ENCODE measurements at regions not wholly inside any gene's neighbourhood (a gene's known extent, or its start where the extent isn't known, plus 50 kb on each side); places are given as distances from the start of the nearest gene placed in this dataset.
"Not testable (repeated sequence)": the region's sequence is repeated elsewhere in the genome, so short reads cannot be mapped to it uniquely, and the experiment has no call there.

- Histone ChIP-seq H3K4me1 (ENCODE audit: control insufficient read depth, insufficient read depth, low read length, poor library complexity, severe bottlenecking) (no peaks in the 10 kb centered on the region), H3K9me3 (ENCODE audit: control insufficient read depth, low read length) (peaks cover 3% of the 10 kb centered on the region), H3K27ac (ENCODE audit: low read depth, low read length, severe bottlenecking) (no peak overlapping the region), H3K4me3 (ENCODE audit: extremely low read depth, insufficient read depth, low read length, poor library complexity, severe bottlenecking) (no peak overlapping the region), H3K36me3 (ENCODE audit: control insufficient read depth, insufficient read depth, low read length) (no peaks in the 10 kb centered on the region)
- WGBS, 2 experiments (ENCODE audit: insufficient coverage in 2 of 2) = 73 to 83% methylated on average over 4 to 5 of the region's 8 CpGs
Measured at GRCh38 chr13:21240586-21240985, 64.1 kb downstream of the MRPL57 start.

DNA sequence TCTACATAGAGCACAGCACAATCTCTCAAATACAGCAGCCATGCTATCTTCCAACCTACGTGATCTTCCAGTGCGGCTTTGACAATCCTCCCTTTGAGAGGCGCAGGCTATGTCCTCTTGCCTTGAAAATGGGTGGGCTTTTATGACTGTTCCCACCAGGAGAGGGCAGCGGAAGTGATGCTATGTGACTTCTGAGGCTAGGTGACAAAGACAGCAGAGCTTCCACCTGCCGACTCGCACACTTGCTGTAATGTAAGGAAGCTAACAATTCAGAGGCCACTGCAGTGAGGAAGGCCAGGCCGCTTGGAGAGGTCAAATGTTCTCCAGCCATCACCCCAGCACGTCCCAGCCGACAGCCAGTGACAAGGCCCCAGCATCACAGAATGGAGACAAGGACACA, 65.8 kb downstream of the MRPL57 start:
- peaks cover 3% of the 10 kb centered on the region for H3K9me3 ChIP-seq (ENCODE audit: control insufficient read depth, low read length)
- H3K4me1 ChIP-seq (ENCODE audit: control insufficient read depth, insufficient read depth, low read length, poor library complexity, severe bottlenecking) = no peaks in the 10 kb centered on the region
- H3K27ac ChIP-seq (ENCODE audit: low read depth, low read length, severe bottlenecking) = no peak overlapping the region
- H3K36me3 ChIP-seq (ENCODE audit: control insufficient read depth, insufficient read depth, low read length) = no peaks in the 10 kb centered on the region
- 72 to 77% methylated on average over 9 of the region's 9 CpGs for WGBS, 2 experiments (ENCODE audit: insufficient coverage in 2 of 2)
- H3K4me3 ChIP-seq (ENCODE audit: extremely low read depth, insufficient read depth, low read length, poor library complexity, severe bottlenecking) = no peak overlapping the region

GRCh38 chr13:21243045-21243897, 66.8 kb downstream of the MRPL57 start:
- Histone ChIP-seq H3K4me3 (ENCODE audit: extremely low read depth, insufficient read depth, low read length, poor library complexity, severe bottlenecking) (no peak overlapping the region), H3K27ac (ENCODE audit: low read depth, low read length, severe bottlenecking) (no peak overlapping the region), H3K9me3 (ENCODE audit: control insufficient read depth, low read length) (peaks cover 3% of the 10 kb centered on the region), H3K36me3 (ENCODE audit: control insufficient read depth, insufficient read depth, low read length) (no peaks in the 10 kb centered on the region), H3K4me1 (ENCODE audit: control insufficient read depth, insufficient read depth, low read length, poor library complexity, severe bottlenecking) (no peaks in the 10 kb centered on the region)
- 85 to 87% methylated on average over 14 to 16 of the region's 20 CpGs for WGBS, 2 experiments (ENCODE audit: insufficient coverage in 2 of 2)

- H3K4me1 ChIP-seq (ENCODE audit: control insufficient read depth, insufficient read depth, low read length, poor library complexity, severe bottlenecking) = not testable (repeated sequence)
- WGBS, 2 experiments (ENCODE audit: insufficient coverage in 2 of 2) = no CpG with 5 or more reads among the region's 1 CpG
Measured at GRCh38 chr13:21243898-21244184, 67.4 kb downstream of the MRPL57 start.

DNA sequence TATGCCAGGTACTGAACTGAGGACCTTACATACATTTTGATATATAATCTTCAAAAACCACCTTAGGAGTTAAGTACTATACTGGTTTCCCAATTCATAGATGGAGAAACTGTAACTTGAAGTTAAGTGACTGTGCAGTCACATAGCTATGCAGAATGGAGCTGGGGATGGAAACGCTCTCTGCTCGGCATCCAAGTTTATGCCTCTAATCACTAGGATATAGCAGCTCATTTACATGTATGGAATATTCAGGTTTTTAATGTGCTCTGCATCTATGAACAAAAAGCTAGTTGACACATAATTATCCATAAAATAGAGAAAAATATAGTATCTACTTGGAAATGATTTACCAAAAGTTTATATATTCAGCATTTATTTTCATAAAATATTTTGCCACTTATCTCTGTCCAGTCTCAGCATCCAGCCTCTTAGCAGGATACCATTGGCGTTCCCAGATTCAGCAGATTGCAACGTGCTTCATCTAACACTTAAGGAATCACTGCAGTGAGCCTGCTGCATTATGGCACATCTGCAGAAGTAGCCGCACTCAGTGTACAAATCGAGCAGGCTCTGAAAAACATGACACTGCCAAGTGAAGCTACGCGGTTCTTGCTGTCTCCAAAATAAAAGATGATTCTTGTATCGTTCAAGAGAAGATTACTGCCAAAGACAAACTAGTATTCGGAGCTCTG, 70.4 kb downstream of the MRPL57 start:
- Histone ChIP-seq H3K9me3 (ENCODE audit: control insufficient read depth, low read length) (peaks cover 3% of the 10 kb centered on the region), H3K27ac (ENCODE audit: low read depth, low read length, severe bottlenecking) (no peak overlapping the region), H3K4me3 (ENCODE audit: extremely low read depth, insufficient read depth, low read length, poor library complexity, severe bottlenecking) (no peak overlapping the region), H3K36me3 (ENCODE audit: control insufficient read depth, insufficient read depth, low read length) (no peaks in the 10 kb centered on the region), H3K4me1 (ENCODE audit: control insufficient read depth, insufficient read depth, low read length, poor library complexity, severe bottlenecking) (no peaks in the 10 kb centered on the region)
- WGBS, 2 experiments (ENCODE audit: insufficient coverage in 2 of 2) = 91 to 95% methylated on average over 8 to 9 of the region's 10 CpGs

More at GRCh38 chr13:21243898-21244184, 67.4 kb downstream of the MRPL57 start:
- H3K9me3 ChIP-seq (ENCODE audit: control insufficient read depth, low read length); H3K36me3 ChIP-seq (ENCODE audit: control insufficient read depth, insufficient read depth, low read length); H3K27ac ChIP-seq (ENCODE audit: low read depth, low read length, severe bottlenecking); H3K4me3 ChIP-seq (ENCODE audit: extremely low read depth, insufficient read depth, low read length, poor library complexity, severe bottlenecking): not testable (repeated sequence)

DNA sequence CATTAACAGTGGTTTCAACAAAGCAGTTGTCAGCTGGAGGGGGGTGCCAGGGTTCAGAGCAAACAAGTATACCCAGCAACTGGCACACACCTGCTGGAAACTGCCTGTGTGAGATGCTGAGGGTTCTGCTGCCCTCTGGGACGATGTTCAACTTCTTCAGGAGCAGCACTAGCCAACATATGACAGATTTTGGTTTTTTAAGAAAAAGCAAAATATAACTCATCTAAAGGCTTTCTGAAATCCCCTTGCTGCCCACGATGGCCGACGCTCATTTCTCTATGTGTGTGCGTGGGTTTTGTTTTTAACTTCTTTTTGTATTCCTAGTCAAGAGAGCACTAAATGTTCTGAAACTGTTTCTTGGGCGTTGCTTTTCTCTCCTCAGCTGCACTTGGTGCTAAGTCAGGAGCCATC, 79.9 kb downstream of the MRPL57 start:
- 80 to 89% methylated on average over 5 of the region's 6 CpGs for WGBS, 2 experiments (ENCODE audit: insufficient coverage in 2 of 2)
- Histone ChIP-seq H3K27ac (ENCODE audit: low read depth, low read length, severe bottlenecking) (no peak overlapping the region), H3K36me3 (ENCODE audit: control insufficient read depth, insufficient read depth, low read length) (no peaks in the 10 kb centered on the region), H3K9me3 (ENCODE audit: control insufficient read depth, low read length) (no peaks in the 10 kb centered on the region), H3K4me1 (ENCODE audit: control insufficient read depth, insufficient read depth, low read length, poor library complexity, severe bottlenecking) (no peaks in the 10 kb centered on the region), H3K4me3 (ENCODE audit: extremely low read depth, insufficient read depth, low read length, poor library complexity, severe bottlenecking) (no peak overlapping the region)

DNA sequence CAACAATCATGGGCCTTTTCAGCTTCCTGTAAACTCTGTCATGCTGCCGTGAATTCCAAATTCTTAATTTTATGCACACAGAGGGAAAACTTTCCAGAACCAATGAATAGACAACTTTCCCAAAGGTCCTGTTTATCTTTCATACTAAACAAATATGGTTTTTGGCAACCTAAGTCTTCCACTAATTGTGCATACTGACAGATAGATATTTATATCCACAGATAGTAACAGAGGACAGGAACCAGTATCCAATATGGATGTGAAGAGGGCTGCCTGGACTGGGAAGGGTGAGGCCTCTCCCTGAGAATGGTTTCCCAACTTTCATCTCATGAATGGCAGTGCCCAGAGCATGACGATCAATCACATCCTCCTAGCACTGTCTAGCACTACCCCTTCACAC, 80.4 kb downstream of the MRPL57 start:
- Histone ChIP-seq H3K4me1 (ENCODE audit: control insufficient read depth, insufficient read depth, low read length, poor library complexity, severe bottlenecking) (no peaks in the 10 kb centered on the region), H3K4me3 (ENCODE audit: extremely low read depth, insufficient read depth, low read length, poor library complexity, severe bottlenecking) (no peak overlapping the region), H3K36me3 (ENCODE audit: control insufficient read depth, insufficient read depth, low read length) (no peaks in the 10 kb centered on the region), H3K27ac (ENCODE audit: low read depth, low read length, severe bottlenecking) (no peak overlapping the region), H3K9me3 (ENCODE audit: control insufficient read depth, low read length) (no peaks in the 10 kb centered on the region)
- WGBS, 2 experiments (ENCODE audit: insufficient coverage in 2 of 2) = 80 to 92% methylated on average over 1 of the region's 2 CpGs

- 97% methylated on average over 42 to 53 of the region's 57 CpGs for WGBS, 2 experiments (ENCODE audit: insufficient coverage in 2 of 2)
Measured at GRCh38 chr13:21259571-21260455, 83.4 kb downstream of the MRPL57 start.

DNA sequence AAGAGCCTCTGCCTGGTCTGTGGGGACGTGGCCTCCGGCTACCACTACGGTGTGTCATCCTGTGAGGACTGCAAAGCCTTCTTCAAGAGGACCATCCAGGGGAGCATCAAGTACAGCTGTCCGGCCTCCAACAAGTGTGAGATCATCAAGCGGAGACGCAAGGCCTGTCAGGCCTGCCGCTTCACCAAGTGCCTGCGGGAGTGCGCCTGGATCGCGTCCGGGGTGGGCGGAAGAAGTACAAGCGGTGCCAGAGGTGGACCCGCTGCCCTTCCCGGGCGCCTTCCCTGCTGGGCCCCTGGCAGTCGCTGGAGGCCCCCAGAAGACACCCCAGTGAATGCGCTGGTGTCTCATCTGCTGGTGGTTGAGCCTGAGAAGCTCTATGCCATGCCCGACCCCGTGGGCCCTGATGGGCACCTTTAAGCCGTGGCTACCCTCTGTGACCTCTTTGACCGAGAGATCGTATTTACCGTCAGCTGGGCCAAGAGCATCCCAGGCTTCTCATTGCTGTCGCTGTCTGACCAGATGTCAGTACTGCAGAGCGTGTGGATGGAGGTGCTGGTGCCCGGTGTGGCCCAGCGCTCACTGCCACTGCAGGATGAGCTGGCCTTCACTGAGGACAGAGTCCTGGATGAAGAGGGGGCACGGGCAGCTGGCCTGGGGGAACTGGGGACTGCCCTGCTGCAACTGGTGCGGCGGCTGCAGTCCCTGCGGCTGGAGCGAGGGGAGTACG, 84.3 kb downstream of the MRPL57 start:
- 92 to 94% methylated on average over 25 to 27 of the region's 35 CpGs for WGBS, 2 experiments (ENCODE audit: insufficient coverage in 2 of 2)
- not testable (repeated sequence) for H3K4me3 ChIP-seq (ENCODE audit: extremely low read depth, insufficient read depth, low read length, poor library complexity, severe bottlenecking); H3K27ac ChIP-seq (ENCODE audit: low read depth, low read length, severe bottlenecking); H3K36me3 ChIP-seq (ENCODE audit: control insufficient read depth, insufficient read depth, low read length); H3K9me3 ChIP-seq (ENCODE audit: control insufficient read depth, low read length); H3K4me1 ChIP-seq (ENCODE audit: control insufficient read depth, insufficient read depth, low read length, poor library complexity, severe bottlenecking)

More at GRCh38 chr13:21259571-21260455, 83.4 kb downstream of the MRPL57 start:
- Histone ChIP-seq H3K4me3 (ENCODE audit: extremely low read depth, insufficient read depth, low read length, poor library complexity, severe bottlenecking) (no peak overlapping the region), H3K27ac (ENCODE audit: low read depth, low read length, severe bottlenecking) (no peak overlapping the region), H3K4me1 (ENCODE audit: control insufficient read depth, insufficient read depth, low read length, poor library complexity, severe bottlenecking) (no peaks in the 10 kb centered on the region), H3K9me3 (ENCODE audit: control insufficient read depth, low read length) (no peaks in the 10 kb centered on the region), H3K36me3 (ENCODE audit: control insufficient read depth, insufficient read depth, low read length) (no peaks in the 10 kb centered on the region)

- not testable (repeated sequence) for H3K27ac ChIP-seq (ENCODE audit: low read depth, low read length, severe bottlenecking); H3K4me1 ChIP-seq (ENCODE audit: control insufficient read depth, insufficient read depth, low read length, poor library complexity, severe bottlenecking); H3K36me3 ChIP-seq (ENCODE audit: control insufficient read depth, insufficient read depth, low read length); H3K4me3 ChIP-seq (ENCODE audit: extremely low read depth, insufficient read depth, low read length, poor library complexity, severe bottlenecking); H3K9me3 ChIP-seq (ENCODE audit: control insufficient read depth, low read length)
- 41 to 61% methylated on average over 2 of the region's 9 CpGs for WGBS, 2 experiments (ENCODE audit: insufficient coverage in 2 of 2)
Measured at GRCh38 chr13:21261487-21262216, 85.2 kb downstream of the MRPL57 start.

Data from mesodermal cell (in vitro differentiated cells).